Esophagus muscularis mucosa (tissue), 3 donors: ENCODE measurements at regions not wholly inside any gene's neighbourhood (a gene's known extent, or its start where the extent isn't known, plus 50 kb on each side); places are given as distances from the start of the nearest gene placed in this dataset.

ENCODE experiments used
- CTCF ChIP-seq, 3 experiments: fragments of 200-600 bp in 2 of 3; fragments of 450-650 bp in 1 of 3; sonication (generic) in 2 of 3; IDR thresholded peaks; one replicate each; pipeline ENCODE4 v1.5.1; 2017 to 2019; ENCODE audit warnings: antibody characterized with exemption in 3 of 3, mild to moderate bottlenecking in 2 of 3, moderate library complexity in 1 of 3
- POLR2AphosphoS5 ChIP-seq, 2 donors: sonication (generic); formaldehyde crosslinking; IDR thresholded peaks; one replicate each; pipeline ENCODE4 v1.6.1; 2017; ENCODE audit warnings: antibody characterized with exemption in 2 of 2

DNA sequence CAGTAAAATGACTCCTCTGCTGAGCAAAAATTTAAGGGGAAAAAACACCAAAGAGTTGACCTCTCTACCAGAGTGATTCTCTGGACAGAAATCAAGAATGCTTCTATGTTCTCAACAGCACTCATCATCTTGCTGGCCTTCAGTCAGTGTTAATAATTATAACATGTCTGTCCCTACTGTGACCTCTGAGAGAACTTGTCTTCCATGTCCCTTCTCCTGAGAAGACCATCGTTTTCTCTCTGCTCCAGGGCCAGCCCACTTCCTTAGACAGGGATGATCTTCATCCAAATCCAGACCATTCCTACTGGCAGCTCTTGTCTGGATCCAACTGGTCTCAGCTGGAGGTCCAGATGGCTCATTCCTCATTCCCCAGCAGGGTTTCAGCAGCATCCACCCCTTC, 139.0 kb upstream of the NECTIN3 start:
- no peak for TF ChIP-seq CTCF (IDR thresholded peaks at IDR 0.05)
- TF ChIP-seq POLR2AphosphoS5 (IDR thresholded peaks at IDR 0.05): no peak
